ENCODE measurements at regions not wholly inside any gene's neighbourhood (a gene's known extent, or its start where the extent isn't known, plus 50 kb on each side); places are given as distances from the start of the nearest gene placed in this dataset.

DNA sequence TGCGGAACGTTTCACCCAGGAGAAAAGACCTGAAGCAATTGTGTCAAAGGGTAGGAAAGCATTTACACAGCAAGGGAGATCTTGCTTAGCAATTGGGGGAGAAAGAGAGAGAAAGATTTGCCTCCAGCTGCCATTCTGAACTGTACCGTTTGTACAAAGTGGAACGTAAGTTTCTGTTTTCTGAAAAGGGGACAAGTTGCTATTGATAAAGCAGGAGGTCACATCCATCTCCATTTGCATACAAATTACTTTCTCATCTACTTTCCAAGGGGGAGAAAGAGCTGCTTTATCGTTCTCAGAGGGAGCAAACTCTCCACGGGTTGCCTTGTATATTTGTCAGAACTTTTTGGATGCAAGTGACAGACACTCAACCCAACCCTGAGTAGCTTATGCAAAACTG lies 92.0 kb upstream of the CARD11 start:
- TF ChIP-seq TAF1 (IDR thresholded peaks at IDR 0.05; ENCODE audit: borderline replicate concordance, low read depth, low read length) (no peak), JUND (IDR thresholded peaks at IDR 0.05) (no peak), USF1 (IDR thresholded peaks at IDR 0.05; ENCODE audit: borderline replicate concordance, low read depth) (no peak), FOXJ3 (CRISPR knock-in tag; IDR thresholded peaks at IDR 0.05) (no peak), CHD2 (IDR thresholded peaks at IDR 0.05; ENCODE audit: low read length, partially characterized antibody) (no peak), POLR2AphosphoS5 (IDR thresholded peaks at IDR 0.05; ENCODE audit: low read depth, low read length) (no peak), IRF3 (IDR thresholded peaks at IDR 0.05; ENCODE audit: low read depth, low read length) (no peak), EZH2phosphoT487 (IDR thresholded peaks at IDR 0.05; ENCODE audit: borderline replicate concordance, low read depth) (no peak)
- TF ChIP-seq, protein P1, sequence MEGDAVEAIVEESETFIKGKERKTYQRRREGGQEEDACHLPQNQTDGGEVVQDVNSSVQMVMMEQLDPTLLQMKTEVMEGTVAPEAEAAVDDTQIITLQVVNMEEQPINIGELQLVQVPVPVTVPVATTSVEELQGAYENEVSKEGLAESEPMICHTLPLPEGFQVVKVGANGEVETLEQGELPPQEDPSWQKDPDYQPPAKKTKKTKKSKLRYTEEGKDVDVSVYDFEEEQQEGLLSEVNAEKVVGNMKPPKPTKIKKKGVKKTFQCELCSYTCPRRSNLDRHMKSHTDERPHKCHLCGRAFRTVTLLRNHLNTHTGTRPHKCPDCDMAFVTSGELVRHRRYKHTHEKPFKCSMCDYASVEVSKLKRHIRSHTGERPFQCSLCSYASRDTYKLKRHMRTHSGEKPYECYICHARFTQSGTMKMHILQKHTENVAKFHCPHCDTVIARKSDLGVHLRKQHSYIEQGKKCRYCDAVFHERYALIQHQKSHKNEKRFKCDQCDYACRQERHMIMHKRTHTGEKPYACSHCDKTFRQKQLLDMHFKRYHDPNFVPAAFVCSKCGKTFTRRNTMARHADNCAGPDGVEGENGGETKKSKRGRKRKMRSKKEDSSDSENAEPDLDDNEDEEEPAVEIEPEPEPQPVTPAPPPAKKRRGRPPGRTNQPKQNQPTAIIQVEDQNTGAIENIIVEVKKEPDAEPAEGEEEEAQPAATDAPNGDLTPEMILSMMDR (IDR thresholded peaks at IDR 0.05): no peak
- TF ChIP-seq, protein P2, sequence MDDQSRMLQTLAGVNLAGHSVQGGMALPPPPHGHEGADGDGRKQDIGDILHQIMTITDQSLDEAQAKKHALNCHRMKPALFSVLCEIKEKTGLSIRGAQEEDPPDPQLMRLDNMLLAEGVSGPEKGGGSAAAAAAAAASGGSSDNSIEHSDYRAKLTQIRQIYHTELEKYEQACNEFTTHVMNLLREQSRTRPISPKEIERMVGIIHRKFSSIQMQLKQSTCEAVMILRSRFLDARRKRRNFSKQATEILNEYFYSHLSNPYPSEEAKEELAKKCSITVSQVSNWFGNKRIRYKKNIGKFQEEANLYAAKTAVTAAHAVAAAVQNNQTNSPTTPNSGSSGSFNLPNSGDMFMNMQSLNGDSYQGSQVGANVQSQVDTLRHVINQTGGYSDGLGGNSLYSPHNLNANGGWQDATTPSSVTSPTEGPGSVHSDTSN (IDR thresholded peaks at IDR 0.05): no peak
